Activated T-cell treated with anti-CD3 and anti-CD28 coated beads for 24 hours (primary cell): ENCODE measurements at regions not wholly inside any gene's neighbourhood (a gene's known extent, or its start where the extent isn't known, plus 50 kb on each side); places are given as distances from the start of the nearest gene placed in this dataset.

Experiments
- DNase-seq: peaks from one replicate; pipeline ENCODE4 v3.0.0-alpha.2; 2020; ENCODE audit warnings: low read depth

DNA sequence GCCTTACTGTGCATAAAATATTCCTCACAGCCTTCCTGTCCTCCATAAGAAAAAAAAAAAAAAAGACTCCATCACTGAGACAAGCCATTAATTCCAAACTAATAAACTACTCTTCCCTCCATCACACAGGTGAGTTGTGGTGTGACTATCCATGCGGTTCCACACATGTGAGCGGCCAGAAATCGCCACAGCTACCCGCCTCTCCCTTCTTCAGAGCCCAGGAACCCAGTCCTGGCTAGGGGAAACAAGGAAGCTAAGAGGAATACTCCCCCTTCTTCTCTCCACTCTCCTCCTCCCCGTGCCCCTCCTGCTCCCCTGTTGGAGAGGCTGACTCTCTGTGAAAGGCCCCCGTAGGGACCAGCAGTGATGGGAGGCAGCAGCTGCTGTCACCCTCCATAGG is 128.6 kb upstream of the ARID1B start:
- no peak for DNase-seq

DNA sequence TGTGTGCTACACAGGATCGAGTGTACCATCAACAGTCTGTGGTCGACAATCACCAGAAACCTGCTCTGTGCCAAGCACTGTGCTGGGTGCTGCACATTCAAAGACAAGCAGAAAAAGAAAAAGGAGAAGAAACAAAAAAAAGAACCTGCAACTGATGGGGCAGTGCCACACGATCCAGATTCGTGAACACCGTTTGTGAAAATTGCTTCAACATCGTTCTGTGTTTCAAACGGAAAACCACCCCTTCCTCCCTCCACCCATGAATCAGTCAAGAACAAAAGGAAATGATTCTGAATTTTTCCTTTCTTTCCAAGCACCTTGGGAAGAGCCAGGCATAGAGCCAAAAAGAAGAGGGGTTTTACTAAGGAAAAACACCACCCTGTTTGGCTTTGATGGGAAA is 129.2 kb upstream of the ARID1B start:
- no peak for DNase-seq

DNA sequence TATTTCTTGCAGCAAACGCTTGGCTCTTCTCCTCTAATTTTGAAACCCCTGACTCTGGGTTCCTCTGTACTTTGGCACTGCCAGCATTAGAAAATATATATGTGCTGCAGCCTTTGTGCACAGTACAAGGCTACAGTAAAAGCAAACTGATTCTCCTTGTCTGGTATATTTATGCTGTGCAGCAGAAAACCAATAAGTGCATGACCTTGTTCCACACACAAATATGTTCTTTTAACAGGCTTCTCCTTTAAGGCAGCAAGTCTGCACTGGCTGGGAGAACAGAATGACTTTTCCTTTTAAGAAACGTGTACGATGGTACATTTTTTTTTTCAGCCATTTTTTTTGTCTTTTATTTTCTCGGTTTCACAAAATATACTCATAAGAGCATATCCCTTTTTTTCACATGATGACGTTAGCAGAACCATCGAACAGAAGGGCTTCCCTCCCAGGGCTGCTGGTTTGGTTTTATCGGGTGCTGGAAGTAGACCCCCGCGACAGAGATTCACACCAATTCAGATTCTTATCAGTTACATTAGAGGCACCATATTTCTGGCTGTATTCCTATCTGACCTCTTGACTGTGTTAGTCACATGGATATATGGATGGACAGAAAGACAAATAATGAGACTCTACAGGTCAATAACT is 129.9 kb upstream of the ARID1B start:
- no peak for DNase-seq

DNA sequence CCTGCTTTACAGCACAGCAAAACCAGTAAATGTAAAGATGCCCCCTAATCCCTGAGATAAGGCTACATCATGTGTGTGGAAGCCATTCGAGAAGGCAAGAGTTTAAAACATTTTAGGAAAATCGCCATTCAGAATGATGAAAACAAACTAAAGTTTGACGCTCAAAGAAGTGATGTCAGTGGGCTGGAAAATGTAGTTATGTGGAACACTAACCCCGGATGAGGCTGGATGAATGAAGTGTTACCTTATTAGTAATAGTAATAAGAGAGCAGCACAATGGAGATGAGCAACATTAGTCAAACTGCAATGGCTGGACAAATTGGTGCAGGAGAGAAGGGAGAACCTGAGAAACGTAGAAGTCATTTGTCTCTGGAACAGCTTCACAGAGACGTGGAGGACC is 130.7 kb upstream of the ARID1B start:
- no peak for DNase-seq

DNA sequence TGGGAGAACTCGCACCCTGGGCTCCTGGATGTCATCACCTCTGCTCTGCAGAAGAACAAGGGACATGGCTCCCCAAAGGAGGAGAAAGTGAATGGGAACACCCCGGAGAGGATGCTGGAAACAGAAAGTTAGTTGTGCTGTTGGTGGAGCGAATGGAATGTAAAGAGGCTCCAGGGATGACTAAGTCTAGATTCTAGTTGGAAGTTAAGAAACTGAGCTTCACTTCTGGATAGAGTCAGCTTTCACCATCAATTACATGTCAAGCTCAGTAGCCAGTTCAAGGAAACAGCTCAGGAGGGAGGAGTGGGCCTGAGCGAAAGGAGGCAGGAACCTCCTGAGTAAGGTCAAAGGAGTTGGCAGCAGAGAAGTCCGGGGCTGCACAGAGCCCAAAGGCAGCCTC is 132.1 kb upstream of the ARID1B start:
- DNase-seq = no peak

DNA sequence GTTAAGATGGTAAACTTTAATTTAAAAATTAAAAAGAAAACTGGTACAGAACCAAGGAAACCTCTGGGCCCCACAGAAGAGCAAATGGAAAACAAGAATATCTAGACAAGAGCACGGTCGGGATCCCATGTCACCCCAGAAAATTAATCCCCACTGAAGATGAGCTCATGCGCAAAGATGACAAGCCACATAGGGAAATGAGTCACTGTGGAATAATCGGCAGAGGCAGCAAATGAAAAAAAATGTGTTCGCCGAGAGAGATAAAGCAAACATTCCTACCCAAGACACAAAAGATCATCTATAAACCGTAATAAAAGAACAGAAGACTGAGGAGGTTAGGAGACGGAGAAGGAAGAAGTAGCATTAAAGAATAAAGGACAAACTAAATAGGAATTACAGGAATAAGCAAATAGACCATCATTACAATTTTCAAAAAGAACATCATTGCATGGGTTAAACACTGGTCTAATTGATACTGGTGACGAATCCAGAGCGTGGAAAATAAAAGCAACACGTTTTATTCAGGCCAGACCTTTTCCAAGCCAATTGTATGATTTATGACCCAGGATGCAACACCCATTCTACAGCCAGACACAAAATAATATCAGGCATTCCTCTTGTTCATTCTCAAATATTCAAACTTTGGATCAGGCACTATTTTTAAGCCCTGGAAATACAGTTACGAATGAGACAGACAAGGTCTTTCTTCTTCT is 138.0 kb upstream of the ARID1B start:
- DNase-seq = no peak

DNA sequence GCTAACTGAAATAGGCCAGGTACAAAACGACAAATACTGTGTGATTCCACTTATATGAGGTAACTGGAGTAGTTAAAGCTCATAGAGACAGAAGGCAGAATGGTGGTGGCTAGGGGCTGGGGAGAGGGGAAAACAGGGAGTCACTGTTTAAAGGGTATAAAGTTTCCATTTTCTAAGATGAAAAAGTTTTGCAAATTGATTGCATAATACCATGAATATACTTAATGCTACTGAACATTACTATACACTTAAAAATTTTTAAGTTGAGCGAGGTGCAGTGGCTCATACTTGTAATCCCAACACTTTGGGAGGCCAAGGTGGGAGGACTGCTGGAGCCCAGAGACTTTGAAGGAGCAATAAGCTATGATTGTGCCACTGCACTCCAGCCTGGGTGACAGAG is 138.6 kb upstream of the ARID1B start:
- no peak for DNase-seq

DNA sequence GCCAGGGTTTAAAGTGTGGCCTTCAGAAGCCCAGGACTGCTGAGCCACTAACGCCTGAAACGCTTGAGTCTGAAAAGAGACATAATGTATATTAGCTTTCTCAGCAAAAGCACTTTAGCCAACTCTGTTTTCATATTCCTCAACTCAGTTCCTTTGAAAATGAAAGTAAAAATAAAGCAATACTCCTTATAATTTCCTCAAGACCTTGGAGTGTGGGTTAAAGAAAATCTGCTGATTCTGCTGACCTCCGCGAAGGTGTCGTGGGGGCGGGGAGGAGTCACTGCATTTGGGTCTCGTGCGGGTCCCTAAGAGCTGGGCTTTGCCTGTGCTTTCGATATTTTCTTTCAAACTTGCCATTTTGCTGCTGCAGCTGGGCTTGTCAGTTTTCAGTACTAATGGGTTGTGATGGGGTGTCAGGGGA is 142.2 kb upstream of the ARID1B start:
- no peak for DNase-seq

DNA sequence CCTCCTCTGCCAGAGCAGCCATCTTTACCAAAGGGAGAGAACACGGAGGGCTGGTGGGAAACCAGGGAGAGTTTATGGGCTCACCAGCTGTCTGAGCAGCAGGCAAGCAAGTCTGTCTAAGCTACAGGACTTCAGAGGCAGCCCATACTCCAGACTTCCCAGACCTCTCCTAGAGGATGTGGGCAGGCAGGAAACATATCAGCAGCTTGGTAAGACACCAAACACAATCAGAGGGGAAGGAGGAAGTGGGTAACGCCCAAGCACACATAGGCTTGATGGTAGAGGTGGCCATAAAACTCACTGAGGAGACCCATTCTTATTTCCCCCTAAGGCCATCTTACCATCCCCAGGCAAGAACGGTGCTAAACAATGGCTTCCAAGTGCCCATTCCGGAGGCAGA is 143.1 kb upstream of the ARID1B start:
- no peak for DNase-seq

DNA sequence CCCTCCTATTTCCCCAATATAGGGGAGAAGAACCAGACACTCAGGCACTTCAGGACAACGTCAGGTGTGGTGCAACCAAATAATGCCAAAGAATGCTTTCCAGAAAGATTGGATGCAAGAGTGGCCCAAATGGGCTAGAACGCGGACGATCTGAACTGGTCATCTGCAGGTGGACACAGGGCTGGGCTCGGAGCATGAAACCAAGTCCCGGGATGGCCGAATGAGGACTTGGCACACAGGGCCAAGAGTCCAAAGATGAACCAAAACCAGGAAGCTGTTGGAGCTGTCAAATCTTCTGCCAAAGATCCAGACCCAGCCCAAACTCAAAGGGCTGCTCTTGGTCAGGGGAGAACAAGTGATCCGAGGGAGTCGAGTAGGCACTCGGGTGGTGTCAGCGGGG is 143.9 kb upstream of the ARID1B start:
- no peak for DNase-seq

DNA sequence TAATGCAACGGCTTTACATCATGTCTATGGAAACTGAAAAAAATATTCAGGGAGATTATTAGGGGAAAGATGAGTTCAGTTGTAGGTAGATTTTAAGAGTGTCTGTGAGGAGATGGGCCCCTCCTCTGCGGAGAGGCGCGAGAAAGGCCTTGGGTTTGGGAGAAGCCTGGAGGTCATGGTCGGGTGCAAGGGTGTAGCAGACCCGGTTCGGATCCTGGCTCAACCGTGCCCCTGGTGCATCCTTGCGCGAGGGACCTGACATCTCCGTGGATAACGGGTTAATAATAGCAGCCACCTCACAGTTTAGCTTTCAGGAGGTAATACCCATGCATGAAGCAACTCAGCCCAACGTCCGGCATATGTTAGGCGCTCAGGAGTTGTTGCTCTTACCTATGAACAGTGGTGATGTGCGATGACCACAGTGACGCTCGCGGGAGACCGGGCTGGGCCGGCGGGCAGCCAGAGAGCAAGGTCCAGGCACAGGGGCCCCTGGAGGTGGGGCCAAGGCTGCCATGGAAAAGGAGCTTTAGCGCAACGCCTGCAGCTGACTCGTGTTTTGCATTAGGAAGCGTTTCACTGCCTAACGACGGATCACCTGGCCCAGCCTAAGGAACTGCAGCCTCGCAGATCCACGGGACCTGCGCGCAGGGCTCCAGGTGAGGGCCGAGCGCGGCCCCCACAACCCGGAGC is 146.4 kb upstream of the ARID1B start:
- no peak for DNase-seq

DNA sequence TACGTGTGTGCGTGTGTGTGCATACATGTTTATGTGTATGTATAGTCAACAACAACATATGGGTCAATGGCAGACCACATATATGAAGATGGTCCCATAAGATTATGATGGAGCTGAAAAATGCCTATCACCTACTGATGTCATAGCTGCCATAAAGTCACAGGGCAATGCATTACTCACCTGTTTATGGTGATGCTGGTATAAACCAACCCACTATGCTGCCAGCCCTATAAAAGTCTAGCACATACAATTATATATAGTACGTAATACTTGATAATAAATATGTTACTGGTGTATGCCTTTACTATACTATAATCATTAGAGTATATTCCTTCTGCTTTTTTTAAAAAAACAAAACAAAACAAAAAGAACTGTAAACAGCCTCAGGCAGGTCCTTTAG is 148.4 kb upstream of the ARID1B start:
- no peak for DNase-seq

DNA sequence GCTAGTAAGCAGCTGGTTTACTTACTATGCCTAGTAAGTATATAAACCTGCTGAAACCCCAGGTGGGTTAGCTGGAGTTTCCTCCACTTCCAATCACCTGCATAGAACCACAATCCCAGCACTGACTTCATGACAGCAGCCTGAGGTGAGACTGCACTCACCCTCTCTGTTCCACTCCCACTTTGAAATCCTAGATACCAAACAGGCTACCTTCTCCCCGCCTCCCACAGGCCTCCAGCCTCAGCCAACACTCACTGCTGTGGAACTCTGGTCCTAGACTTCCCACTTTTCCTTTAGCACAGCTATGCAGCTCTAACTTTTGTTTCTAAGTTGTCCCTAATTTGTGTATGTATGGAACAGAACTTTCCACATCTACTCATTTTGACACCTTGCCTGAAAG is 149.7 kb upstream of the ARID1B start:
- DNase-seq = no peak

DNA sequence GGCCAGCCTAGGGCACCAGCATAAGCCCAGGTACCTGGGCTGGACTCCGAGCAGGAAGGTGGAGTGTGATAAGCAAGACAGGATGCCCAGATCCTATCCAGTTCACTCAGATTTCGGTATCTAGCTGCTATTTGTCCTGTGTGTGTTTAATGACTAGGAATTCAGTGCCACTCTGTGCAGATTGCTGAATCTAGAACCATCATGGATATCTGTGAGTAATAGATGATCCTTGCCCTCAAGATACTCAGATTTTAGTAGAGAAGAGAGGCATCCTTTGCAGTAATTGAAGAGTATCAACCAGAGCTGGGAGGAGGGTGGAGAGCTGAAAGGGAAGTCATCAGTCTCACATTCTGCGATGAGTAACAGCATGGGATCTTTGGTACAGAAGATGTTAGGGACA is 155.0 kb upstream of the ARID1B start:
- DNase-seq = no peak

DNA sequence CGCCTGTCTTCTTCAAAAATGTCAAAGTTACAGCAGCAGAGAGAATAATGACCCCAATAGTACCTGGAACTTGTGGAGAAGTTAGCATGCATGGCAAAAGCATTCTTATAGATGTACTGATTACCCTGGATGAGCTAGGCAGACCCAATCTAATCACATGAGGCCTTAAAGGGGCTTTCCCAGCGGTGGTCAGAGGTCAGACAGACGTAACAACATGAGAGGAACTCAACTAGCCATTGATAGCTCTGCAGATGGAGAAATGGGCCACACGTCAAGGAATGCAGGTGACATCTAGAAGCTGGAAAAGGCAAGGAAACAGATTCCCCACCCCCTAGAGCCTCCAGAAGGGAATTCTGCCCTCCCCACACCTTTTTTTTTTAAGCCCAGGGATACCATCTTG is 156.8 kb upstream of the ARID1B start:
- DNase-seq = no peak

DNA sequence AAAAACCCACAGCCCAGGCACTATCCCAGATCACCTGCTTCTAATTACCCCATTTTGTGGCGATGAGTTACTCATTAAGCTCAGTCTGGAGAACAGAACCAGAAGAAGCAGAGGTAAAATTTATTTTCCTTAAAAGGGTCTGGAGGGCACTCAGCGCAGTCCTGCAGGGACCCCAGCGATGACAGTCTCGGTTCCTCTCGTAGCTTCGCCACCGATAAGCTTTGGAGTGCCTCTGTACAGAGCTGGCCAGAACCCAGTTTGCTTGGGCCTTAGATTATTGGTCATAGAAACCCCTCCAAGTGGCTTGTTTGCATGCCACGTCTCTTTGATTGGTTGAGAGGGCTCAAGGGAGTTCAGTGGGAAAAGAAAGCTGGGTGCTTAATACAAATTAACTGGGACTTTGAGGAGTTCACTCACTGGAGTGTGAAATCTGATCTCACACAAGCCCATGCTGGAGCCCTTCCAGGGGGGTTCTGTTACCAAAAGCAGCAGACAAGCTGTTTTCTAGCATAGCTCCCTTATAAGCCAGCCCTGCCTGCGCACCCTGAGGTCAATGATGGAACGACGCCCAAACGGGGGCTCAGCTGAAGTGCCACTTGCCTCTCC is 158.5 kb upstream of the ARID1B start:
- DNase-seq = no peak

DNA sequence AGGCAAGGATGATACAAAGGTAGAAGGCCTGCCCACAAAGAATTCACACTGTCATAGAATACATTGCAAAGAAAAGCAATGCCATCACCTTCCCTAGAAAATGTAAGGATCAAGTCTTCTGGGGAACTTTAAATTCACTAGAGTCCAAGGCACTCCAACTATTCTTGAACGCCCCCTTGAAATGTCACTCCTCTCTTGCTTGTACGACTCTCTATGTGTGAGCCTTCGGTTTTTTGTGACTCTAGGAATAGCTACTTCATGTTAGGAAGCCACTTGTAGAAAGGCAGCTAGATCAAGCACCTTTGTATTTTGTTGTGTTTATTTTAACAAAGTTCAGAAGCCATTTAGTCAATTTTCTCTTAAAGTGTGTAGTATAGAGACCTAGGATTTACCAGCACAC is 159.2 kb upstream of the ARID1B start:
- DNase-seq = no peak

DNA sequence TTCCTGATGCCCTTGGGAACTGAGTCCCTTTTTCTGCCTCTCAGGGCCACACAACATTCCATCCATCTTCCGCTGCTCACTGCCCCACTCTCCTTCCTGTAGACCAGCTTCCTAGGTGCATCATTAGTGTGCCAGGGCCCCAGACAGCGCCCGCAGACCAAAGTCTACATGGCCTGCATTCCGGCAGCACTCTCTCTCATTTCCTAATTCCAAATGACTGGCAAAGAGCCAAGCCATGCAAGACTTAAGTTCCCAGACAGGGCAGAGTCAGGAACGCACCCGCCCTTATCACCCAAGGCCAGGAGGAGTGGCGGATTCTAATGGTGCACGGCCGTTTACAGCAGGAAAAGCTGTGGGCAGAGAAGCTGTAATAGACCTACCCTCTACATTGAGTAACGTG is 159.8 kb upstream of the ARID1B start:
- DNase-seq = no peak

DNA sequence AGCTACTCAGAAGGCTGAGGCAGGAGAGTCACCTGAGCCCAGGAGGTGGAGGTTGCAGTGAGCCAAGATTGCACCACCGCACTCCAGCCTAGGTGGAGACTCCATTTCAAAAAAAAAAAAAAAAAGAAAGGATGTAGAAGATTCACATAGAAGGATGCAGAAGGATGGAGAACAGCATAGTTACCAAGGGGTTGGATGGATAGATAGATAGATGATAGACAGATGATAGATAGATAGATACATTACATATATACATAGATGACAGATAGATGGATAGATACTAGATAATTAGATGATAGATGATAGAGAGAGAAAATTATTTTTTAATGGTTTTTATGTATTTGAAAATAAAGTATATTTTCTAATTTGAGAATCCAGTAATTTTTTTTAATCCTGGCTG is 160.7 kb upstream of the ARID1B start:
- DNase-seq = no peak

DNA sequence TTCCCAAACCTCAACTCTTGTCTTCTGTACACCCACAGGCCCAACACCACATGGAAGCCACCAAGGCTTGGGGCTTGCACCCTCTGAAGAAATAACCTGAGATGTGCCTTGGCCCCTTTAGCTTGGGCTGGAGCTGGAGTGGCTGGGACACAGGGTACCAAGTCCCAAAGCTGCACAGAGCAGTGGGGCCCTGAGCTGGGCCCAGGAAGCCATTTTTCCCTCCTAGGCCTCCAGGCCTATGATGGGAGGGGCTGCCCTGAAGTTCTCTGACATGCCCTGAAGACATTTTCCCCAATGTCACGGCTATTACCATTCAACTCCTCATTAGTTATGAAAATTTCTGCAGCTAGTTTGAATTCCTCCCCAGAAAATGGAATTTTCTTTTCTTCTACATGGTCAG is 163.2 kb upstream of the ARID1B start:
- no peak for DNase-seq

DNA sequence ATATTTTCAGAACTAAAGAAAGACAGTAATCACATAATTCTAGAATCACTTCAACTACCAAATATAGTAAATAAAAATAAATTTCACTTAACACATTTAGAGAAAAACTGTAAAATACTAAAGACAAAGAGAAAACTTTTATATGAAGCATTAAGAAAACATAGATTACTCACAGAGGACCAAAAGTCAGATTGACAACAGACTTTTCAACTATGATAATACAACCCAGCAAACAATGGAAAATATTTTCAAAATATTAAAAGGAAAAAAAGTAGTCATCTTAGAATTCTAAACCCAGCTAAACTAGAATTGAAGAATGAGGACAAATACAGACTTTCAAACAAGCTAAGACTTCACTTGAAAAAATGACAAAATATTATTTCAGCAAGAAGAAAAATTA is 164.8 kb upstream of the ARID1B start:
- DNase-seq = no peak

DNA sequence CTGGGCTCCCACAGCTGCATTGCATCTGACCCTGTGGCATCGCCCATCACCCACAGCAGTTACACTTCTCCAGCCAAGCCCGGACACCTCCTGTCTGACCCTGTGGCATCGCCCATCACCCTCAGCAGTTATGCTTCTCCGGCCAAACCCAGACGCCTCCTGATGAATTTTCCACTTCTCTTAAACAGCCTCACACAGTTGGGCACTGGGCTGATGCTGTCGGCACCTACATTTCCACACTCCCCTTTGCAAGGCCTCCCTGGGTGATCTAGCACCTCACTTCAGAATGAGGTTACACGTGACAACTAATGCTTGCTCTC is 175.2 kb upstream of the ARID1B start:
- DNase-seq = no peak
